Fibroblast of mammary gland (primary cell): ENCODE measurements at regions not wholly inside any gene's neighbourhood (a gene's known extent, or its start where the extent isn't known, plus 50 kb on each side); places are given as distances from the start of the nearest gene placed in this dataset.

ENCODE experiments used
- DNase-seq: peaks from one replicate; pipeline ENCODE4 v3.0.0-alpha.2; 2010; ENCODE audit warnings: low read depth
- H3K4me3 ChIP-seq: 2 replicates; pipeline ENCODE4 v1.5.1; 2011; ENCODE audit warnings: low read depth, mild to moderate bottlenecking, low read length, moderate library complexity; ENCODE audit not compliant: control insufficient read depth
- CTCF ChIP-seq: conservative IDR thresholded peaks from 2 replicates; pipeline ENCODE4 v1.5.1; 2011; ENCODE audit warnings: low read depth, low read length, inconsistent platforms; ENCODE audit not compliant: control insufficient read depth, insufficient read depth

GRCh38 chr10:78427497-78428031 lies 393.9 kb downstream of the RPS24 start:
- DNase-seq, result no peak
- no peak overlapping the region for H3K4me3 ChIP-seq
- TF ChIP-seq CTCF, result no peak

- DNase-seq, result no peak
- no peak for TF ChIP-seq CTCF
- no peak overlapping the region for H3K4me3 ChIP-seq
Observed at GRCh38 chr10:78428579-78428978, 394.9 kb downstream of the RPS24 start.

GRCh38 chr10:78429984-78430383 lies 396.3 kb downstream of the RPS24 start:
- no peak for DNase-seq
- H3K4me3 ChIP-seq, result no peak overlapping the region
- no peak for TF ChIP-seq CTCF

GRCh38 chr10:78432583-78432982 lies 398.9 kb downstream of the RPS24 start:
- H3K4me3 ChIP-seq, result no peak overlapping the region
- no peak for TF ChIP-seq CTCF
- no peak for DNase-seq

- TF ChIP-seq CTCF, result no peak
- DNase-seq, result no peak
- H3K4me3 ChIP-seq, result no peak overlapping the region
Observed at GRCh38 chr10:78433076-78433595, 399.5 kb downstream of the RPS24 start.

- H3K4me3 ChIP-seq, result no peak overlapping the region
- TF ChIP-seq CTCF, result no peak
- DNase-seq, result no peak
Observed at GRCh38 chr10:78433766-78434535, 400.3 kb downstream of the RPS24 start.

- DNase-seq, result no peak
- TF ChIP-seq CTCF, result no peak
- H3K4me3 ChIP-seq, result no peak overlapping the region
Observed at GRCh38 chr10:78434886-78435285, 401.2 kb downstream of the RPS24 start.
